ENCODE measurements at regions not wholly inside any gene's neighbourhood (a gene's known extent, or its start where the extent isn't known, plus 50 kb on each side); places are given as distances from the start of the nearest gene placed in this dataset.

- TF ChIP-seq CTCF (optimal IDR thresholded peaks at IDR 0.05 in 1 of 3, IDR thresholded peaks at IDR 0.05 in 1 of 3, conservative IDR thresholded peaks at IDR 0.05 in 1 of 3; ENCODE audit: extremely low read depth in 1 of 3, insufficient read depth in 2 of 3, low read length in 3 of 3) (peak; percentile 70 to 73 (median 70)), EZH2 (IDR thresholded peaks at IDR 0.05; ENCODE audit: low read length) (no peak)
These were observed 224.4 kb upstream of the APCDD1 start for GRCh38 chr18:10230072-10230471.

Data from keratinocyte (primary cell).